Upper lobe of left lung (tissue), 4 donors: ENCODE measurements at regions not wholly inside any gene's neighbourhood (a gene's known extent, or its start where the extent isn't known, plus 50 kb on each side); places are given as distances from the start of the nearest gene placed in this dataset.

Experiments
- CTCF ChIP-seq, 6 experiments: fragments of 450-650 bp in 4 of 6; fragments of 200-600 bp in 2 of 6; sonication (generic) in 2 of 6; IDR thresholded peaks; one replicate each; pipeline ENCODE4 v1.5.1; 2016 to 2019; ENCODE audit warnings: antibody characterized with exemption in 6 of 6
- POLR2A ChIP-seq, 4 donors: fragments of 450-650 bp; IDR thresholded peaks; one replicate each; pipeline ENCODE4 v1.5.1; 2016 to 2017; ENCODE audit warnings: antibody characterized with exemption in 4 of 4, mild to moderate bottlenecking in 2 of 4

GRCh38 chr10:92766451-92766850, 76.7 kb downstream of the HHEX start:
- TF ChIP-seq POLR2A (IDR thresholded peaks at IDR 0.05) (no peak), CTCF (IDR thresholded peaks at IDR 0.05) (no peak)
